HUDEP-2 (cell line): ENCODE measurements at regions not wholly inside any gene's neighbourhood (a gene's known extent, or its start where the extent isn't known, plus 50 kb on each side); places are given as distances from the start of the nearest gene placed in this dataset.

Source experiments
- DNase-seq, 76 experiments: peaks; one replicate each; lab custom pipeline; 2025; ENCODE audit not compliant: unreplicated experiment in 76 of 76; lab: John Stamatoyannopoulos, UW

DNA sequence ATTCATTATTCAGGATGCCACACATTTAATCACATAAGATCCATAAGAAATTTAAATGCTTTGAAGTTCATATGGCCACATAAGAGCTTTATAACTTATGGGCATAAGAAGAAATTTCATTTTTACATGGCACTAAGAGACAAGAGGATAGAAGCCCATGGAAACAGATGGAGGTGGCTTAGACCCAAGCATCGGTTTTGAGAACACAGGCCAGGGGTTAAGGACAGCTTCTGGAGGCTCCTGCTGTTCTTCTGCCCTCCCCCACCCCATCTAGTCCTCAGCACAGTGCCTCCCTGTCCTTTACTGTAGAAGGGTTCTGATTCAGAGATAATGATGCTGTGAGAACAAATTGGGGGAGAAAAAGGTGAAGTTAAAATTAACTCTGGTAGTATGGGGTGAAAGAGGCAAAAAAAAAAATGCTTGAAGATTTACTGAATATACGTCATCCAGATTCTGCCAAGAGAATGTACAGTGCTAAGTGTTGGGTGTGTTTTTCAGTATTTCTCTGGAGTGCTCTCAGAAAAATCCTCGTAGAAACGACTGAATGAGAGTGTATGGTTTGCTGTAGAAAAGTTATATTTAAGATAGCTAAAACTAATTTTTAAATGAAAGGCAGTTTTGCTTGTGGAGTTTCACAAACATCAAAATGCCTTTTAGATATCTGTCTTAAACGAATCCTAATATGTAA is 539.7 kb downstream of the QKI start:
- DNase-seq = no peak

GRCh38 chr6:163952005-163952404 is 537.5 kb downstream of the QKI start:
- DNase-seq = no peak

- DNase-seq = no peak
Observed at GRCh38 chr6:163951326-163951725, 536.8 kb downstream of the QKI start.

DNA sequence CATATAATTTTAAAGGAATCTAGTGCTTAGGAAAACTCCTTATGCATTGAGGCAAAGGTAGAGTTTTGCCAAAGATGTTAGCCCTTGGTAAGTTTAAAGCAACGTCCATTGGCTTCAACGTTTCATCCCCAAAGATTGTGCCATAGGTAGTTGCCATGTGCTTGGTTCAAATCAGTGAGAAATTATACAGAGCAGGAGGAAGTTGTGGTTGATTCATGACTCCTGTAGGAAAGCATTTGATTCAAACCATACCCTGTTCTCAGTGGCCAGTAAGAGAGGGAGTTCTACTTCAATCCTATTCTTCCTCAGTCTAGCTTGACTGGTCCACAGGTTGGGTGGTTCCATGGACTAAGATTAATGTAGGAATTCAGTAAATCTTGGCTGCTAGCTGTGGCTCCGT is 535.6 kb downstream of the QKI start:
- no peak for DNase-seq

- DNase-seq = no peak
Observed at GRCh38 chr6:163949431-163949830, 534.9 kb downstream of the QKI start.

- DNase-seq = no peak
Observed at GRCh38 chr6:163948250-163948649, 533.7 kb downstream of the QKI start.

DNA sequence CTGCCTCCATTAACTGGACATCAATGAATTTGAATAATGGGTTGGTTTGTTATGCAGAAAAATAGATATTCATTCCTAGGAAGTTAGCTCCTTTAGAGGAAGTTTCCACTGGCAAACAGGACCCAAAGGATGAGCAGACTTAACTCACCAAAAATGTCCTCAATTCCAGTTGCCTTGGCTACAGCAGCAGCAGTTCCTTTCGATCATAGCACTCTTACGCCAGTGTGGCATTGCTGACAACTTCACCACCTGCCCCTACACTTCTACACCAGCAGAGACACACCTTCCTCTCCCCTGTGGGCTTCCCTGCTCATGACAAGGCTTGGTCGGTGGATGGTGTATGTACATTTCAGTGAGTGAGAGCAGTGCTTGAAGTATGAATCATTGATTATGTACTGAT is 532.8 kb downstream of the QKI start:
- no peak for DNase-seq

- no peak for DNase-seq
Observed at GRCh38 chr6:163946437-163946836, 531.9 kb downstream of the QKI start.

DNA sequence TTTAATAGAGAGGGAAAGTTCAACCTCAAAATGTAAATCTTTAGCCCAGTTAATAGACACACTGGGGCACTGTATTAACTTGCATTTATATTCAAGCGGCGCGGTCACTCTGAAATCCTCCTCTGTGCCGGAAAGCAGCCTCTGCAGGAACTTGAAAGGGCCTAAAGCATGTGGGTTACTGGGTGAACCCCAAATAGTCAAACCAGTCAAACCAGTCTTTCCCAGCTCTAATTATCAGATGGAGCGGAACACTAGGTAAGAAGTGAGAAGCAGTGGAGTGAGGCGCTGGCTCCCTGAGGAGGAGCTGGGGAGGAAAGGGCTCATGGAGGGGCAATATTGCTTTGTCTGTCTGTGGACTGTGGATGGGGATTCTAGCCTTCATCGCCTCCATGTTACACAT is 531.3 kb downstream of the QKI start:
- no peak for DNase-seq

- DNase-seq = no peak
Observed at GRCh38 chr6:163944897-163945296, 530.4 kb downstream of the QKI start.

- no peak for DNase-seq
Observed at GRCh38 chr6:163943607-163944385, 529.3 kb downstream of the QKI start.

DNA sequence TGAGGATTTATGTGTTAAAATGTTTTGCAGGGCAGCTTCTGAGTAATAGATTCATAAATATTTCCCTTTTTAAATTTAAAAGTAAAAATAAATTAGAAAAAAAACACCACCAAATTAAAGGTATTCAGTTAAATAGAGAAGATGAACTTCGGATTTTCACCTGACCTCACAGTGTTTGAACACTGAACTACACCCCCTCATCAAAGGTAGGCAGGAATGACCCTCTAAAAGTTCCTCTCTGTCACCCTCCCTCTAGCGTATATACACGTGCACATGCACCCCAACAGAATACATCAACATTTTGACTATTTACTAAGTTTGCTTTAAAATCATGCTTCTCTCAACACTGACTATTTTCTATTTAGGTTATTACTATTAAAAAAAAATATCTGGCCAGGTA is 528.3 kb downstream of the QKI start:
- no peak for DNase-seq

DNA sequence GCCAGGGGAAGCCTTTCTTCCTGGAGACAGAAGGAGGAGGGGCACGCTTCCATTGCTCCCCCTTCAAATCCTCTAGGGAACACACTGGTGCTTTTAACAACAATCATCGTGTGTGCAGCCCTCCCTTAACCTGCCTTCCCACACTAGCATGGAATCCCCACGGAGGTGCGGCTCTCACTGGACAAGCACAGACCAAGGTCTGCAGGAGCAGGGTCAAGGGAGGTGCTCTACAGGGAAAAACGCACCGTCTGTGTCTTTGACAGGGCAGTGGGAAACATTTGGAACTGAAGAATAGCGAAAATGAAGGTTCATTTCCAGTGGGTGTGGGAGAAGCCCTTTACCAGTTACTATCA is 527.1 kb downstream of the QKI start:
- DNase-seq = no peak

- no peak for DNase-seq
Observed at GRCh38 chr6:163940705-163941623, 526.4 kb downstream of the QKI start.

DNA sequence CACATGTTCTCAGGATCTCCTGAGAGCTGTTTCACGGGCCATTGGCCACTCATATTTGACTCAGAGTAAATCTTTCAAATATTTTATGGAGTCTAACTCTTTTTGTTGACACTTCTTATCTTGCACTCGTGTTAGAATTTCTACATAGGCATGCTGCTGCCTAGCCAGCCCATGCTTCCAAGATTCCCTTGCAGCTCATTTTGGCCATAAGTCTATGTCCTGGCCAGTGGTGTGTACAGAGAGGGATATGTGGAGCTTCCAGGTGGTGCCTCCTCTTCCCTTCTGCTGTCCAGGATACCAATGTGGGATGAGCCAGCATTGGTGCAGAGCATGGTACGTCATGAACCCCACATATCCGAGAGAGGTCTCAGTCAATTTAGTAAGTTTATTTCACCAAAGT is 522.6 kb downstream of the QKI start:
- DNase-seq = no peak

DNA sequence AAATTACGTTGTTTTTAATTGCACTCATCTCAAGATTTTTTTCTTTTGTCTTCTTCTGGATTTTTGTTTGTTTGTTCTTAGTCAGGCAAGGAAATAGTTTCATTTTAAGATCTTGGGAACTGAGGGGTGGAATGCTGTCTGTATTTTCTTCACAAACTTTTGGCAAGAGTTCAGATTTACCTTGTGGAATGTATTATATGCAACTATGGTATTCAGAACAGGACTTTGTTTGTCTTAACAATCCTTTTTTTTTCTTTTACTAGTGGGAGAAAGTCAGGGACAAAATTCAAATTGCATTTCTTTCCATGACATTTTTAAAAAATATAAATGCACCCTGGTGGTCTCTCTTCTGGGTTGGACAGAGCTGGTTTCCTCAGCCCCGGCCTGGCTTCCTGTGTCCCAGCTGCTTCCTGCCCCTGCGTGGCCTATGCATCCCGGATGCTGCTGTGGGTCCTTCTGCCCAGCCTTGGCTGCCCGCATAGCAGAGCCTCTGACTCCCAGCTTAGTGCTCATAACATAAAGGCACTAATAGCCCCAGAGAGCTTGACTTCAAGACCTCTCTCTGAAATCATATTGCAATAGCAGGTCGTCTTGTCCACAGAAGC is 520.7 kb downstream of the QKI start:
- no peak for DNase-seq

- no peak for DNase-seq
Observed at GRCh38 chr6:163930012-163930411, 515.5 kb downstream of the QKI start.

GRCh38 chr6:163929538-163929937 is 515.0 kb downstream of the QKI start:
- no peak for DNase-seq

- DNase-seq = no peak
Observed at GRCh38 chr6:163926642-163927041, 512.1 kb downstream of the QKI start.

GRCh38 chr6:163925839-163926238 is 511.3 kb downstream of the QKI start:
- no peak for DNase-seq
